ENCODE measurements at regions not wholly inside any gene's neighbourhood (a gene's known extent, or its start where the extent isn't known, plus 50 kb on each side); places are given as distances from the start of the nearest gene placed in this dataset.
"Not testable (repeated sequence)": the region's sequence is repeated elsewhere in the genome, so short reads cannot be mapped to it uniquely, and the experiment has no call there.

GRCh38 chr11:98390391-98390790, 630.4 kb upstream of the CNTN5 start:
- H3K4me3 ChIP-seq (ENCODE audit: low read depth, low read length): no peak overlapping the region
- TF ChIP-seq CTCF (conservative IDR thresholded peaks at IDR 0.05; ENCODE audit: low read depth, low read length): no peak
- no peak for DNase-seq (ENCODE audit: low read depth)

- not testable (repeated sequence) for H3K4me3 ChIP-seq (ENCODE audit: low read depth, low read length); DNase-seq (ENCODE audit: low read depth)
These were observed 626.2 kb upstream of the CNTN5 start for GRCh38 chr11:98394500-98394899.

- no peak for DNase-seq (ENCODE audit: low read depth)
- no peak overlapping the region for H3K4me3 ChIP-seq (ENCODE audit: low read depth, low read length)
- TF ChIP-seq CTCF (conservative IDR thresholded peaks at IDR 0.05; ENCODE audit: low read depth, low read length): no peak
These were observed 622.2 kb upstream of the CNTN5 start for GRCh38 chr11:98398508-98398907.

- H3K4me3 ChIP-seq (ENCODE audit: low read depth, low read length): no peak overlapping the region
- no peak for DNase-seq (ENCODE audit: low read depth)
- TF ChIP-seq CTCF (conservative IDR thresholded peaks at IDR 0.05; ENCODE audit: low read depth, low read length): no peak
These were observed 611.7 kb upstream of the CNTN5 start for GRCh38 chr11:98409069-98409468.

- no peak overlapping the region for H3K4me3 ChIP-seq (ENCODE audit: low read depth, low read length)
- DNase-seq (ENCODE audit: low read depth): no peak
- TF ChIP-seq CTCF (conservative IDR thresholded peaks at IDR 0.05; ENCODE audit: low read depth, low read length): no peak
These were observed 609.0 kb upstream of the CNTN5 start for GRCh38 chr11:98411777-98412176.

GRCh38 chr11:98417256-98417755, 603.4 kb upstream of the CNTN5 start:
- no peak overlapping the region for H3K4me3 ChIP-seq (ENCODE audit: low read depth, low read length)
- TF ChIP-seq CTCF (conservative IDR thresholded peaks at IDR 0.05; ENCODE audit: low read depth, low read length): no peak
- no peak for DNase-seq (ENCODE audit: low read depth)

- TF ChIP-seq CTCF (conservative IDR thresholded peaks at IDR 0.05; ENCODE audit: low read depth, low read length): no peak
- no peak for DNase-seq (ENCODE audit: low read depth)
- H3K4me3 ChIP-seq (ENCODE audit: low read depth, low read length): no peak overlapping the region
These were observed 596.8 kb upstream of the CNTN5 start for GRCh38 chr11:98423933-98424332.

GRCh38 chr11:98424773-98425172, 596.0 kb upstream of the CNTN5 start:
- not testable (repeated sequence) for H3K4me3 ChIP-seq (ENCODE audit: low read depth, low read length); DNase-seq (ENCODE audit: low read depth)
